Ramos (cell line): ENCODE measurements at regions not wholly inside any gene's neighbourhood (a gene's known extent, or its start where the extent isn't known, plus 50 kb on each side); places are given as distances from the start of the nearest gene placed in this dataset.
"Not testable (repeated sequence)": the region's sequence is repeated elsewhere in the genome, so short reads cannot be mapped to it uniquely, and the experiment has no call there.

Experiments
- in situ Hi-C: fragments of 300-500 bp; cut with MboI; formaldehyde crosslinking; loops from one replicate; pipeline ENCODE4 v1.14.3; 2022; ENCODE audit warnings: low sequenced_read_pairs; ENCODE audit not compliant: unreplicated experiment

GRCh38 chr15:93980261-93980911 lies 251.0 kb upstream of the MCTP2 start:
- in situ Hi-C loops: no loop called here

- in situ Hi-C loops: no loop called here
Observed at GRCh38 chr15:93974804-93975481, 256.4 kb upstream of the MCTP2 start.

GRCh38 chr15:93973287-93973686 lies 258.1 kb upstream of the MCTP2 start:
- in situ Hi-C loops: no loop called here

- in situ Hi-C loops: no loop called here
Observed at GRCh38 chr15:93968773-93969172, 262.6 kb upstream of the MCTP2 start.

GRCh38 chr15:93965304-93965908 lies 266.0 kb upstream of the MCTP2 start:
- in situ Hi-C loops: no loop called here

- in situ Hi-C loops: no loop called here
Observed at GRCh38 chr15:93954985-93955571, 276.3 kb upstream of the MCTP2 start.

- in situ Hi-C loops: no loop called here
Observed at GRCh38 chr15:93948726-93949125, 282.6 kb upstream of the MCTP2 start.

DNA sequence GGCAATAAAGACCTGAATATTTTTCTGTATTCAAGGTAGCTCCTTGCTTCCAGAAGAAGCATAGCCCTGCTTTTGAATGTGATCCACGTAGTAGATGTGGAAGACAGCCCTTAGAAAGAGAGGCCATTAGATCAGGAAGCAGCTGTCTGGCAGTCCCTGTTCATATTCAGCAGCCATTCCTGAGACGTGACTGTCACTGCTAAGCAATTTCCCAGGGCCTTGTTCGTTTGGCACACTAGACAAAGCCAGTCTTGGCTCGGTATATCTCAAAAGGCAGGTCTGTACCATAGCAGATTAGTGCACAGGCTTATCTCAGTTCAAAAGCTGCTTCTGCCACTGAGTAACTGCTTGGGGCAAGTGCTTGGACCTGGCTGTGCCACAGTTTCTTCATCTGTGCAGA lies 287.8 kb upstream of the MCTP2 start:
- in situ Hi-C loops: no loop called here

DNA sequence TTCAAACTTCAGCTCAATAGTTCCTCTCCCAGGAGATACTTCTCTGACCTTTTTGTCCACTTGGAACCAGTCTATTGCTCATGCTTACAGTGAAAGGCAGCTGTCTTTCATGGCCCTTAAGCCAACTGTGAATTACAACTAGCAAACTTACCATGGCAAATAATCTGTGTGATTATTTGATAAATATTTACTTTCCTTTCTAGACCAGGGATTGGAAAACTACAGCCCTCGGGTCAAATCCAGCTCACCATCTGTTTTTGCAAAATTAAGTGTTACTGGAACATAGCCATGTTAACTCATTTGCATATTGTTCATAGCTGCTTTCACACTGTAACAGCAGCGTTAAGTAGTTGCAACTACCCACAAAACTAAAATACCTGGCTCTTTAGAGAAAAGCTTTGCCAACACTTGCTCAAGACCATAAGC lies 289.1 kb upstream of the MCTP2 start:
- in situ Hi-C loops: no loop called here

GRCh38 chr15:93941697-93942096 lies 289.7 kb upstream of the MCTP2 start:
- in situ Hi-C loops: no loop called here

DNA sequence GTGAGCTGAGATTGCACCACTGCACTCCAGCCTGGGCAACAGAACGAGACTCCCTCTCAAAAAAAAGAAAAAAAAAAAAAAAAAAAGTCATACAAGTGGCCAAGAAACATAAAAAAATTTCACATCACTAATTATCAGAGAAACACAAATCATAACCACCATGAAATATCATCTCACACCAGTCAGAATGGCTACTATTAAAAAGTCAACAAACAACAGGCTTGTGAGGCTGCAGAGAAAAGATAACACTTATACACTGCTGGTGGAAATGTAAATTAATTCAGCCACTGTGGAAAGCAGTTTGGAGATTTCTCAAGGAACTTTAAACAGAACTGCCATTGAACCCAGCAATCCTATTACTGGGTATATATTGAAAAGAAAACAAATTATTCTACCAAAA lies 291.1 kb upstream of the MCTP2 start:
- in situ Hi-C loops: no loop called here

DNA sequence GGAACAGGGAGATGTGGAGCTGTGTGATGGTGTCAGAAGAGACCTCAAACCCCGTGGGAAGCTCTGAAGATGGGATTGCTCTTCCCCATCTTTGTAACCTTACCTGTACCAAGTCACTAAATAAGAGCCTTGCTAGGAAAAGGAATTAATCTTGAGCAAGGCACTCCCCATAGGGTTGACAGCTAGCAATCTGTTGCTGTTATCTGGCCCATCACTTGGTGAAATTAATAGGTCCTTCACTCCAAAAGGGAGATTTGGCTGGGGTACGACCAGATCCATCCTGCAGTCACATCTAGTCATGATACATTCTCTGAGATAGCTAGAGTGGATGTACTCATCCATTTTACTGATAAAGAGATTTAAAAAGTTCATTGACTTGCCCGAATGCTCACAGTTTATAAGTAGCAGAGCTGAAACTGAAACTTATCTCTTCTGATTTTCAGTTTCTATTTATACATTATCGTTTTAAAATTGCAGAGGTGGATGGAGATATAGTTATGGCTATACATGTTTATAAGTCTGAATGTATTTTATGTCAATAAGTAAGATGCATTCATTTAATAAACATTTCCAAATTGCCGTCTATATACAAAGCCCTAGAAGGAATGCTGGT lies 299.1 kb upstream of the MCTP2 start:
- in situ Hi-C loops: no loop called here

GRCh38 chr15:93929375-93930094 lies 301.8 kb upstream of the MCTP2 start:
- in situ Hi-C loops: no loop called here

DNA sequence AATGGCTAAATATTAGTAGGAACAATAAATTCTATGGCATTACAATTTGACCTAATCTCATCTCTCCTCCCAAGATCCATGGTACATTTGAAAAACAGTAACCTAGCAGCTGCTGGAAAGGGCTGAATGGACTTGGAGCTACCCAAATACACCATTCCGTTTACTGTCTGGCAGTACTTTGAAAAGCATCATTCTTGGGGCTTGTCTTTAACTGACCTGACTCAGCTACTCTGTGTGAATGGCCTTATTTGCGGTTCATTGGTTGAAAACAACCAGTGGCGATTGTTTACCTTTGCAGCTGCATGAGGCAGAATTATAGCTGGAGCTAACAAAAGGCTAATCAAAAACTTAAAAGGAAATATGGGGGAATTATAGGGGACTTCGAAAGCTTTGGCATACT lies 311.2 kb upstream of the MCTP2 start:
- in situ Hi-C loops: no loop called here

GRCh38 chr15:93918801-93919200 lies 312.6 kb upstream of the MCTP2 start:
- in situ Hi-C loops: not testable (repeated sequence)

DNA sequence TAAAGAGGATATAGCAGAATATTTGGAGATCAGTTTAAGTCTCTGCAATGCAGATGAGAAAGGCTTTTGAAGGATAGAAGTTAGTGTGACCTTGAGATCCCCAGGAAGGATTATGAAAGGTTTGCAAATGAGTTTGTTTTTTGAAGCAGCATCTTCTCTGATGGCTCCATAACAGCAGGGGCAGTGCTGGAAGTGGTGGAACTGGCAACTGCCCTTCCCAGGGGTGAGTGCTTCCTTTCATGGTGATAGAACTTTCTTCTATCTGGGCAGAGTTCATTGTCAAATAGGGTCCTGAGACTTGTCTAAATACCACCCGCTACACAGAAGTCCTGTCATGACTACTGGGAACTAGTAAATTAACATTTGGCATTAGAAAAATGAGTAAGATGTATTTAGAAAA lies 314.2 kb upstream of the MCTP2 start:
- in situ Hi-C loops: no loop called here

GRCh38 chr15:93913871-93914270 lies 317.5 kb upstream of the MCTP2 start:
- in situ Hi-C loops: no loop called here

GRCh38 chr15:93913310-93913709 lies 318.1 kb upstream of the MCTP2 start:
- in situ Hi-C loops: no loop called here

GRCh38 chr15:93900476-93901400 lies 330.6 kb upstream of the MCTP2 start:
- in situ Hi-C loops: no loop called here
